OCI-LY7 (cell line): ENCODE measurements at regions not wholly inside any gene's neighbourhood (a gene's known extent, or its start where the extent isn't known, plus 50 kb on each side); places are given as distances from the start of the nearest gene placed in this dataset.

Experiments used
- BruUV-seq: library from RNA; stranded (reverse); fragments of 400-500 nt; replicated peaks from 2 replicates; lab custom pipeline; 2021; lab: Mats Ljungman, UMichigan
- CTCF ChIA-PET: fragments of 300-600 bp; sonication (Branson Sonifier 250); formaldehyde crosslinking; loops from one replicate; lab custom pipeline; 2022; ENCODE audit warnings: antibody characterized with exemption; ENCODE audit not compliant: unreplicated experiment; lab: Charles Lee
- POLR2A ChIA-PET: fragments of 300-600 bp; sonication (Branson Sonifier 250); formaldehyde crosslinking; loops from one replicate; lab custom pipeline; 2022; ENCODE audit warnings: antibody characterized with exemption; lab: Charles Lee
- DNase-seq: peaks from one replicate; pipeline ENCODE4 v3.0.0-alpha.2; 2015; ENCODE audit warnings: low spot score
- H2AFZ ChIP-seq: fragments of 200-600 bp; sonication (generic), shearing (Covaris generic); 2 replicates; pipeline ENCODE4 v1.6.1; 2014; ENCODE audit warnings: mild to moderate bottlenecking, antibody characterized with exemption, low read length, moderate library complexity
- H3K27ac ChIP-seq: fragments of 200-600 bp; sonication (generic); 2 replicates; pipeline ENCODE4 v1.5.1; 2014; ENCODE audit warnings: mixed run types, low read depth, mild to moderate bottlenecking, moderate library complexity, low read length, inconsistent platforms; ENCODE audit not compliant: poor library complexity, severe bottlenecking
- H3K36me3 ChIP-seq: fragments of 200-600 bp; sonication (generic); 2 replicates; pipeline ENCODE4 v1.6.1; 2014; ENCODE audit warnings: mild to moderate bottlenecking, antibody characterized with exemption, low read length, moderate library complexity, mixed read lengths; ENCODE audit not compliant: insufficient read depth
- H3K4me1 ChIP-seq: fragments of 200-600 bp; sonication (generic); 2 replicates; pipeline ENCODE4 v1.5.1; 2014; ENCODE audit warnings: mild to moderate bottlenecking, low read length; ENCODE audit not compliant: insufficient read depth, poor library complexity, severe bottlenecking
- H3K4me2 ChIP-seq: fragments of 200-600 bp; sonication (generic); 2 replicates; pipeline ENCODE4 v1.6.1; 2014; ENCODE audit warnings: mild to moderate bottlenecking, low read length
- H3K4me3 ChIP-seq: fragments of 200-600 bp; sonication (generic); 2 replicates; pipeline ENCODE4 v1.5.1; 2014; ENCODE audit warnings: mild to moderate bottlenecking, low read depth, low read length; ENCODE audit not compliant: poor library complexity, severe bottlenecking
- H3K79me2 ChIP-seq: fragments of 200-600 bp; sonication (generic); 2 replicates; pipeline ENCODE4 v1.6.1; 2016; ENCODE audit warnings: low read depth, mild to moderate bottlenecking, low read length, moderate library complexity, mixed read lengths; ENCODE audit not compliant: insufficient read depth
- H3K9me2 ChIP-seq: fragments of 200-600 bp; sonication (generic); 2 replicates; pipeline ENCODE4 v1.6.1; 2016; ENCODE audit warnings: mild to moderate bottlenecking, low read length, mixed read lengths; ENCODE audit not compliant: insufficient read depth
- H3K9me3 ChIP-seq: fragments of 200-600 bp; sonication (generic); 2 replicates; pipeline ENCODE4 v1.6.1; 2014; ENCODE audit warnings: mild to moderate bottlenecking, mixed run types, low read length, mixed read lengths
- H4K20me1 ChIP-seq: fragments of 200-600 bp; sonication (generic); 2 replicates; pipeline ENCODE4 v1.6.1; 2014; ENCODE audit warnings: mild to moderate bottlenecking, antibody characterized with exemption, low read length, moderate library complexity, mixed read lengths; ENCODE audit not compliant: insufficient read depth
- CTCF ChIP-seq: fragments of 200-600 bp; sonication (generic); conservative IDR thresholded peaks from 2 replicates; pipeline ENCODE4 v1.5.1; 2014; ENCODE audit warnings: mild to moderate bottlenecking, antibody characterized with exemption, low read length, moderate library complexity, mixed read lengths
- EZH2phosphoT487 ChIP-seq: fragments of 200-600 bp; sonication (generic); IDR thresholded peaks from 2 replicates; pipeline ENCODE4 v1.6.1; 2018; ENCODE audit warnings: low read depth, borderline replicate concordance, mild to moderate bottlenecking, mixed run types, antibody characterized with exemption, low read length, moderate library complexity, mixed read lengths
- intact Hi-C: fragments of 100-400 bp; cut with micrococcal nuclease; formaldehyde crosslinking; loops from one replicate; pipeline ENCODE4 v1.10.0; 2022; ENCODE audit not compliant: unreplicated experiment

- H4K20me1 ChIP-seq = no peaks in the 10 kb centered on the region
- ChIA-PET CTCF (no interaction called here), POLR2A (interaction anchor here (0.6 kb wide), 1 partner anchor 612 kb away, joined by 3 read pairs; no protein-coding TSS in a partner anchor)
- H3K79me2 ChIP-seq = no peaks in the 10 kb centered on the region
- TF ChIP-seq EZH2phosphoT487 = no peak
- no peak for TF ChIP-seq CTCF
- DNase-seq = no peak
- no peak overlapping the region for H2AFZ ChIP-seq
- H3K4me1 ChIP-seq = no peaks in the 10 kb centered on the region
- H3K27ac ChIP-seq = no peak overlapping the region
- no peak overlapping the region for H3K4me3 ChIP-seq
- H3K36me3 ChIP-seq = no peaks in the 10 kb centered on the region
- no peaks in the 10 kb centered on the region for H3K9me2 ChIP-seq
- no TSS peak for BruUV-seq
- no peaks in the 10 kb centered on the region for H3K9me3 ChIP-seq
- no peak overlapping the region for H3K4me2 ChIP-seq
- intact Hi-C loops = no loop called here
These were observed 1336.2 kb upstream of the NRXN1 start for GRCh38 chr2:52368141-52368540.

- ChIA-PET POLR2A (no interaction called here), CTCF (no interaction called here)
- no peaks in the 10 kb centered on the region for H3K4me1 ChIP-seq
- no TSS peak for BruUV-seq
- DNase-seq = no peak
- no peak overlapping the region for H3K4me3 ChIP-seq
- no peaks in the 10 kb centered on the region for H3K36me3 ChIP-seq
- H3K27ac ChIP-seq = no peak overlapping the region
- no peaks in the 10 kb centered on the region for H3K79me2 ChIP-seq
- H3K4me2 ChIP-seq = no peak overlapping the region
- no peaks in the 10 kb centered on the region for H3K9me2 ChIP-seq
- H4K20me1 ChIP-seq = no peaks in the 10 kb centered on the region
- no peak overlapping the region for H2AFZ ChIP-seq
- no peaks in the 10 kb centered on the region for H3K9me3 ChIP-seq
- TF ChIP-seq EZH2phosphoT487 (no peak), CTCF (no peak)
- intact Hi-C loops = no loop called here
These were observed 1334.0 kb upstream of the NRXN1 start for GRCh38 chr2:52365946-52366345.

GRCh38 chr2:52356556-52356955, 1324.6 kb upstream of the NRXN1 start:
- POLR2A ChIA-PET = interaction anchor here (0.6 to 0.7 kb wide), 2 partner anchors 654 to 760 kb away, joined by 3 to 4 read pairs; no protein-coding TSS in a partner anchor

More at GRCh38 chr2:52356556-52356955, 1324.6 kb upstream of the NRXN1 start:
- Histone ChIP-seq H3K4me1 (no peaks in the 10 kb centered on the region), H3K27ac (no peak overlapping the region), H3K4me2 (no peak overlapping the region), H3K9me3 (no peaks in the 10 kb centered on the region), H3K4me3 (no peak overlapping the region), H3K9me2 (no peaks in the 10 kb centered on the region), H3K36me3 (no peaks in the 10 kb centered on the region), H2AFZ (no peak overlapping the region), H3K79me2 (no peaks in the 10 kb centered on the region), H4K20me1 (no peaks in the 10 kb centered on the region)
- BruUV-seq = no TSS peak
- TF ChIP-seq CTCF (no peak), EZH2phosphoT487 (no peak)
- CTCF ChIA-PET = no interaction called here
- intact Hi-C loops = no loop called here
- DNase-seq = no peak
